HEK293 (cell line): ENCODE measurements at regions not wholly inside any gene's neighbourhood (a gene's known extent, or its start where the extent isn't known, plus 50 kb on each side); places are given as distances from the start of the nearest gene placed in this dataset.

Experiments used
- CTCF ChIA-PET: fragments of 350-600 bp; formaldehyde crosslinking; extraction: SDS; loops from one replicate; lab custom pipeline; 2021; ENCODE audit warnings: antibody characterized with exemption; lab: Yijun Ruan, JAX
- POLR2A ChIA-PET: fragments of 300-600 bp; formaldehyde crosslinking; extraction: SDS; loops from one replicate; lab custom pipeline; 2020; ENCODE audit warnings: antibody characterized with exemption, inconsistent platforms; lab: Yijun Ruan, JAX
- H3K27ac ChIP-seq: fragments of 200-500 bp; sonication (Bioruptor generic); 2 replicates; pipeline ENCODE4 v1.5.1; 2014; ENCODE audit warnings: low read depth, low read length, control low read depth, inconsistent platforms; ENCODE audit errors: extremely low read depth
- H3K36me3 ChIP-seq, 2 experiments: fragments of 200-500 bp in 1 of 2; sonication (Bioruptor generic) in 1 of 2; 1 replicate in 1 of 2; 2 replicates in 1 of 2; pipeline ENCODE4 v1.5.1; 2014 to 2017; ENCODE audit warnings: inconsistent platforms in 2 of 2, low read length in 2 of 2; ENCODE audit not compliant: control insufficient read depth in 2 of 2, insufficient read depth in 1 of 2
- H3K4me1 ChIP-seq: fragments of 200-500 bp; sonication (Bioruptor generic); 2 replicates; pipeline ENCODE4 v1.5.1; 2014; ENCODE audit warnings: mild to moderate bottlenecking, low read length, inconsistent platforms; ENCODE audit not compliant: control insufficient read depth, insufficient read depth
- H3K4me3 ChIP-seq: 2 replicates; pipeline ENCODE4 v1.5.1; 2011; ENCODE audit warnings: low read depth, mild to moderate bottlenecking, control low read depth, low read length, moderate library complexity
- H3K9me3 ChIP-seq: fragments of 200-500 bp; sonication (Bioruptor generic); 2 replicates; pipeline ENCODE4 v1.5.1; 2014; ENCODE audit warnings: low read depth, low read length, inconsistent platforms; ENCODE audit not compliant: control insufficient read depth, insufficient read depth
- GLIS2 ChIP-seq: fragments of 450-650 bp; formaldehyde crosslinking; IDR thresholded peaks from 2 replicates; pipeline ENCODE4 v1.5.1; 2016; ENCODE audit warnings: missing biosample characterization, missing genetic modification characterization
- HOXA7 ChIP-seq: sonication (generic); formaldehyde crosslinking; IDR thresholded peaks from 2 replicates; pipeline ENCODE4 v1.8.1; 2022; ENCODE audit warnings: missing genetic modification reagents, borderline replicate concordance
- IKZF3 ChIP-seq: fragments of 450-650 bp; IDR thresholded peaks from 2 replicates; pipeline ENCODE4 v1.5.0; 2018; ENCODE audit warnings: missing biosample characterization, mild to moderate bottlenecking, missing genetic modification characterization, moderate library complexity
- KLF10 ChIP-seq: fragments of 450-650 bp; IDR thresholded peaks from 2 replicates; pipeline ENCODE4 v1.5.1; 2018; ENCODE audit warnings: missing biosample characterization, mild to moderate bottlenecking, missing genetic modification characterization
- MZF1 ChIP-seq: fragments of 450-650 bp; formaldehyde crosslinking; IDR thresholded peaks from 2 replicates; pipeline ENCODE4 v1.5.1; 2017; ENCODE audit warnings: missing biosample characterization, missing genetic modification characterization, borderline replicate concordance
- PRDM1 ChIP-seq: fragments of 450-650 bp; formaldehyde crosslinking; IDR thresholded peaks from 2 replicates; pipeline ENCODE4; 2016; ENCODE audit warnings: missing biosample characterization, missing genetic modification characterization
- SALL2 ChIP-seq: fragments of 450-650 bp; formaldehyde crosslinking; IDR thresholded peaks from 2 replicates; pipeline ENCODE4 v1.5.0; 2017; ENCODE audit warnings: missing biosample characterization, mild to moderate bottlenecking, missing genetic modification characterization, borderline replicate concordance
- TCF7L2 ChIP-seq: IDR thresholded peaks from 2 replicates; pipeline ENCODE4 v1.6.1; 2011; ENCODE audit warnings: low read depth, mild to moderate bottlenecking, inconsistent platforms, low read length, moderate library complexity, borderline replicate concordance
- TRIM28 ChIP-seq: IDR thresholded peaks from 2 replicates; pipeline ENCODE4 v1.6.1; 2011; ENCODE audit warnings: low read length, control low read depth, borderline replicate concordance
- ZBTB8A ChIP-seq: fragments of 450-650 bp; formaldehyde crosslinking; IDR thresholded peaks from 2 replicates; pipeline ENCODE4 v1.5.1; 2016; ENCODE audit warnings: missing biosample characterization, missing genetic modification characterization
- ZFHX2 ChIP-seq: fragments of 450-650 bp; formaldehyde crosslinking; conservative IDR thresholded peaks from 2 replicates; pipeline ENCODE4 v1.5.1; 2016; ENCODE audit warnings: missing biosample characterization, missing genetic modification characterization
- ZFP3 ChIP-seq: fragments of 450-650 bp; formaldehyde crosslinking; IDR thresholded peaks from 2 replicates; pipeline ENCODE4 v1.5.1; 2016; ENCODE audit warnings: low read depth, missing biosample characterization, missing genetic modification characterization
- ZNF114 ChIP-seq: fragments of 450-650 bp; formaldehyde crosslinking; IDR thresholded peaks from 2 replicates; pipeline ENCODE4 v1.5.0; 2017; ENCODE audit warnings: missing biosample characterization, missing genetic modification characterization
- ZNF138 ChIP-seq: fragments of 450-650 bp; formaldehyde crosslinking; IDR thresholded peaks from 2 replicates; pipeline ENCODE4 v1.5.1; 2016; ENCODE audit warnings: missing biosample characterization, missing genetic modification characterization, borderline replicate concordance
- ZNF175 ChIP-seq: fragments of 450-650 bp; formaldehyde crosslinking; IDR thresholded peaks from 2 replicates; pipeline ENCODE4 v1.5.1; 2016; ENCODE audit warnings: missing biosample characterization, missing genetic modification characterization
- ZNF19 ChIP-seq: fragments of 450-650 bp; formaldehyde crosslinking; IDR thresholded peaks from 2 replicates; pipeline ENCODE4; 2016; ENCODE audit warnings: missing biosample characterization, missing genetic modification characterization, low read depth
- ZNF23 ChIP-seq: fragments of 450-650 bp; formaldehyde crosslinking; IDR thresholded peaks from 2 replicates; pipeline ENCODE4 v1.5.1; 2016; ENCODE audit warnings: missing biosample characterization, missing genetic modification characterization, borderline replicate concordance
- ZNF248 ChIP-seq: fragments of 450-650 bp; formaldehyde crosslinking; IDR thresholded peaks from 2 replicates; pipeline ENCODE4 v1.5.1; 2017; ENCODE audit warnings: missing biosample characterization, missing genetic modification characterization
- ZNF266 ChIP-seq: fragments of 450-650 bp; formaldehyde crosslinking; IDR thresholded peaks from 2 replicates; pipeline ENCODE4 v1.5.1; 2016; ENCODE audit warnings: missing biosample characterization, missing genetic modification characterization, low read depth
- ZNF292 ChIP-seq: fragments of 450-650 bp; formaldehyde crosslinking; IDR thresholded peaks from 2 replicates; pipeline ENCODE4 v1.5.1; 2016; ENCODE audit warnings: low read depth, missing biosample characterization, missing genetic modification characterization, borderline replicate concordance
- ZNF302 ChIP-seq: fragments of 450-650 bp; formaldehyde crosslinking; IDR thresholded peaks from 2 replicates; pipeline ENCODE4 v1.5.1; 2016; ENCODE audit warnings: missing biosample characterization, missing genetic modification characterization, low read depth
- ZNF391 ChIP-seq: fragments of 450-650 bp; formaldehyde crosslinking; IDR thresholded peaks from 2 replicates; pipeline ENCODE4 v1.5.1; 2016; ENCODE audit warnings: low read depth, missing biosample characterization, missing genetic modification characterization, borderline replicate concordance
- ZNF404 ChIP-seq: fragments of 450-650 bp; formaldehyde crosslinking; IDR thresholded peaks from 2 replicates; pipeline ENCODE4 v1.5.1; 2017; ENCODE audit warnings: missing biosample characterization, missing genetic modification characterization
- ZNF426 ChIP-seq: fragments of 450-650 bp; formaldehyde crosslinking; IDR thresholded peaks from 2 replicates; pipeline ENCODE4 v1.5.1; 2017; ENCODE audit warnings: missing biosample characterization, missing genetic modification characterization, mild to moderate bottlenecking, inconsistent platforms, moderate library complexity
- ZNF610 ChIP-seq: fragments of 450-650 bp; formaldehyde crosslinking; IDR thresholded peaks from 2 replicates; pipeline ENCODE4 v1.5.1; 2016; ENCODE audit warnings: missing biosample characterization, missing genetic modification characterization, borderline replicate concordance
- ZNF626 ChIP-seq: fragments of 450-650 bp; sonication (Bioruptor Pico); formaldehyde crosslinking; IDR thresholded peaks from 2 replicates; pipeline ENCODE4 v1.5.1; 2018; ENCODE audit warnings: missing biosample characterization, missing genetic modification characterization, inconsistent platforms
- ZNF768 ChIP-seq: fragments of 450-650 bp; formaldehyde crosslinking; IDR thresholded peaks from 2 replicates; pipeline ENCODE4 v1.5.1; 2018; ENCODE audit warnings: missing biosample characterization, mild to moderate bottlenecking, missing genetic modification characterization
- ZNF776 ChIP-seq: fragments of 450-650 bp; formaldehyde crosslinking; IDR thresholded peaks from 2 replicates; pipeline ENCODE4 v1.5.0; 2017; ENCODE audit warnings: missing biosample characterization, missing genetic modification characterization, borderline replicate concordance
- ZNF792 ChIP-seq: fragments of 450-650 bp; formaldehyde crosslinking; IDR thresholded peaks from 2 replicates; pipeline ENCODE4 v1.5.1; 2016; ENCODE audit warnings: missing biosample characterization, missing genetic modification characterization
- TF ChIP-seq, protein P1 (sequence below): fragments of 450-650 bp; formaldehyde crosslinking; IDR thresholded peaks from 2 replicates; pipeline ENCODE4 v1.5.1; 2017; ENCODE audit warnings: missing biosample characterization, missing genetic modification characterization
- TF ChIP-seq, protein P2 (sequence below): fragments of 450-650 bp; formaldehyde crosslinking; IDR thresholded peaks from 2 replicates; pipeline ENCODE4 v1.5.1; 2016; ENCODE audit warnings: missing biosample characterization, missing genetic modification characterization

DNA sequence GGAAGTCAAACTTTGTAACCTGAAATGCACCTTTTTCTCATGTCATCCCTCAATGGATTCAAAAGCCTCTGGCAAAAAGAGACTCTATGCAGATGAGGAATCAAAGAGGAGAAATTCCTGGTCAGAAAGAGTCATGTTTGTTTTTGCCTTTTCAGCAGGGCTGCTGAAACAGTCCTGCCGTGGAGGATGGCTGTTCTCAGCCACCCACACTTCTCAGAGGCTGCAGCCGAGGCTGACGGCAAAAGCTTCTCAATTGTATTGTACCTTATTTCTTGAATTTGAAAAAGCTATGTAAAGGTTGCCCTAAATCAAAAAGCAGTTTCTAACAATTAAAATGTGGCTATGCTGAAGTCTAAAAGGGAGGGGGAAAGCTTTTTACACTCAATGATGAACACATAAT is 385.3 kb downstream of the KCTD12 start:
- no peaks in the 10 kb centered on the region for H3K9me3 ChIP-seq
- no peak overlapping the region for H3K4me3 ChIP-seq
- ChIA-PET POLR2A (no interaction called here), CTCF (interaction anchor here (0.5 kb wide), 1 partner anchor 92 kb away, joined by 3 read pairs; no protein-coding TSS in a partner anchor)
- H3K4me1 ChIP-seq = no peaks in the 10 kb centered on the region
- H3K36me3 ChIP-seq = no peaks in the 10 kb centered on the region
- no peak overlapping the region for H3K27ac ChIP-seq
- TF ChIP-seq ZNF175 (tag by site-specific recombination) = no peak
- TF ChIP-seq TRIM28 = no peak
- no peak for TF ChIP-seq ZNF266 (tag by site-specific recombination)
- TF ChIP-seq ZNF426 (tag by site-specific recombination) = no peak
- no peak for TF ChIP-seq GLIS2 (tag by site-specific recombination)
- no peak for TF ChIP-seq ZNF114 (tag by site-specific recombination)
- TF ChIP-seq ZNF404 (tag by site-specific recombination) = no peak
- TF ChIP-seq ZNF792 (tag by site-specific recombination) = no peak
- TF ChIP-seq KLF10 (tag by site-specific recombination) = no peak
- TF ChIP-seq TCF7L2 = no peak
- no peak for TF ChIP-seq ZNF138 (tag by site-specific recombination)

DNA sequence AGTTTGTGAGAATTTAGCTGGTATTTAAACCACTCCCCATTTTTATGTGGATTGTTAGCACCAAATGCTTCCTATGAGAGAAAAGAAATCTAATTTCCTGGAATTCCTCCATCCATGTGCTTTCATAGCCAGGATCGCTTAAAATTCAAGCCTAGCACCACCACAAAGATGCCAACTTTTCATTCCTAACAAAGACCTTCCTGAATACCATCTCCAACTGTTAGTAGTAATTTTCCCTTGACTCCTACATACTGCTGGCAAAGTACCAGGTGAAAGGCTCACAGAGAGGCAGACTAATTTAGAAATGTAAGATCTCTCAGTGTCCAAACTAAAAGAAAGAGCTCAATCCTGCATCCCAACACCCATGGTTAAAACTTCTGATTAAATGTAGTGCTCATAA is 386.3 kb downstream of the KCTD12 start:
- POLR2A ChIA-PET = no interaction called here
- no peak overlapping the region for H3K27ac ChIP-seq
- no peaks in the 10 kb centered on the region for H3K36me3 ChIP-seq
- CTCF ChIA-PET = interaction anchor here (0.5 kb wide), 1 partner anchor 356 kb away, joined by 5 read pairs; no protein-coding TSS in a partner anchor
- H3K9me3 ChIP-seq = no peaks in the 10 kb centered on the region
- no peaks in the 10 kb centered on the region for H3K4me1 ChIP-seq
- H3K4me3 ChIP-seq = no peak overlapping the region
- TF ChIP-seq ZNF248 (tag by site-specific recombination) (no peak), ZNF302 (tag by site-specific recombination) (no peak), ZNF391 (tag by site-specific recombination) (no peak), HOXA7 (CRISPR knock-in tag) (no peak), PRDM1 (no peak), ZFHX2 (tag by site-specific recombination) (no peak), ZNF776 (tag by site-specific recombination) (no peak), ZNF292 (tag by site-specific recombination) (no peak), ZNF626 (tag by site-specific recombination) (no peak), ZNF19 (tag by site-specific recombination) (no peak), MZF1 (tag by site-specific recombination) (no peak), ZBTB8A (tag by site-specific recombination) (no peak), SALL2 (tag by site-specific recombination) (no peak), ZFP3 (tag by site-specific recombination) (no peak), IKZF3 (tag by site-specific recombination) (no peak), ZNF768 (tag by site-specific recombination) (no peak), ZNF610 (no peak), ZNF23 (tag by site-specific recombination) (no peak)
- TF ChIP-seq, protein P1, sequence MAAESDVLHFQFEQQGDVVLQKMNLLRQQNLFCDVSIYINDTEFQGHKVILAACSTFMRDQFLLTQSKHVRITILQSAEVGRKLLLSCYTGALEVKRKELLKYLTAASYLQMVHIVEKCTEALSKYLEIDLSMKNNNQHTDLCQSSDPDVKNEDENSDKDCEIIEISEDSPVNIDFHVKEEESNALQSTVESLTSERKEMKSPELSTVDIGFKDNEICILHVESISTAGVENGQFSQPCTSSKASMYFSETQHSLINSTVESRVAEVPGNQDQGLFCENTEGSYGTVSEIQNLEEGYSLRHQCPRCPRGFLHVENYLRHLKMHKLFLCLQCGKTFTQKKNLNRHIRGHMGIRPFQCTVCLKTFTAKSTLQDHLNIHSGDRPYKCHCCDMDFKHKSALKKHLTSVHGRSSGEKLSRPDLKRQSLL = no peak
- TF ChIP-seq, protein P2, sequence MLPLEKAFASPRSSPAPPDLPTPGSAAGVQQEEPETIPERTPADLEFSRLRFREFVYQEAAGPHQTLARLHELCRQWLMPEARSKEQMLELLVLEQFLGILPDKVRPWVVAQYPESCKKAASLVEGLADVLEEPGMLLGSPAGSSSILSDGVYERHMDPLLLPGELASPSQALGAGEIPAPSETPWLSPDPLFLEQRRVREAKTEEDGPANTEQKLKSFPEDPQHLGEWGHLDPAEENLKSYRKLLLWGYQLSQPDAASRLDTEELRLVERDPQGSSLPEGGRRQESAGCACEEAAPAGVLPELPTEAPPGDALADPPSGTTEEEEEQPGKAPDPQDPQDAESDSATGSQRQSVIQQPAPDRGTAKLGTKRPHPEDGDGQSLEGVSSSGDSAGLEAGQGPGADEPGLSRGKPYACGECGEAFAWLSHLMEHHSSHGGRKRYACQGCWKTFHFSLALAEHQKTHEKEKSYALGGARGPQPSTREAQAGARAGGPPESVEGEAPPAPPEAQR (tag by site-specific recombination) = no peak
- TF ChIP-seq, all 188 proteins: peak for 0
